GM21381 (cell line): ENCODE measurements at regions not wholly inside any gene's neighbourhood (a gene's known extent, or its start where the extent isn't known, plus 50 kb on each side); places are given as distances from the start of the nearest gene placed in this dataset.

Experiments used
- ATAC-seq: cut with Tn5 transposase; IDR thresholded peaks from one replicate; pipeline ENCODE4 v1.9.1; 2021; ENCODE audit warnings: mild to moderate bottlenecking, moderate library complexity; ENCODE audit not compliant: unreplicated experiment

- ATAC-seq: no peak
Observed at GRCh38 chr1:195941795-195942194, 666.4 kb downstream of the KCNT2 start.

GRCh38 chr1:195941314-195941713 lies 666.9 kb downstream of the KCNT2 start:
- no peak for ATAC-seq

DNA sequence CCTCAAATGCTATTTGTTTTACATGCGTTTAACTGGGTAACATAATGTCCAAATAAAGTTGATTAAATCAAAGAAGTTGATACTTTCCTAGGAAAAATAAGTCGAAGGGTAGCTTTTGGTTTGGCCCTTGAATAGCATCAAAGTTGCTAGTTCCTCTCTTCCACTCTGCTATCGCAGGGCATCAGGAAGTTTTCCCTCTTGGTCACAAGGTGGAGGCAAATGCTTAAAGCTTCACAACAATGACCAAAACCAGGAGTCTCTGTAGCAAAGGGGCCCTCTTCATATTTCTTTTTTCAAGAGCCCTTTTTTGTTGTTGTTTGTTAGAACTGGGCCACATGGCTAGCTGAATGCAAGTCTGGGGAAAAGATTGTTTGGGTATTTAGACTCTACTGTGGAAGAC lies 668.4 kb downstream of the KCNT2 start:
- no peak for ATAC-seq

GRCh38 chr1:195934817-195935553 lies 673.3 kb downstream of the KCNT2 start:
- no peak for ATAC-seq

GRCh38 chr1:195933835-195934234 lies 674.4 kb downstream of the KCNT2 start:
- no peak for ATAC-seq

DNA sequence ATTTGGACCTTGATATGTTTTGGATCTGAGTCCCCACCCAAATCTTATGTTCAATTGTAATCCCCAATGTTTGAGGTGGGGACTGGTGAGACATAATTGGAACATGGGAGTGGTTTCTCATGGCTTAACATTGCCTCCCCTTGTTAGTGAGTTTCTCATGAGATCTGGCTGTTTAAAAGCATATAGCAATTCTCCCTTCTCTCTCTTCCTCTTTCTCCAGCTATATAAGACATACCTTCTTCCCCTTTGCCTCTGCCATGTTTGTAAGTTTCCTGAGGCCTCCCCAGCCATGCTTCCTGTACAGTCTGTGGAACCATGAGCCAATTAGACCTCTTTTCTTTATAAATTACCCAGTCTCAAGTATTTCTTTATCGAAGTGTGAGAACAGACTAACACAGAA lies 692.4 kb downstream of the KCNT2 start:
- no peak for ATAC-seq

GRCh38 chr1:195909061-195909460 lies 699.2 kb downstream of the KCNT2 start:
- no peak for ATAC-seq

GRCh38 chr1:195908121-195908520 lies 700.1 kb downstream of the KCNT2 start:
- no peak for ATAC-seq

DNA sequence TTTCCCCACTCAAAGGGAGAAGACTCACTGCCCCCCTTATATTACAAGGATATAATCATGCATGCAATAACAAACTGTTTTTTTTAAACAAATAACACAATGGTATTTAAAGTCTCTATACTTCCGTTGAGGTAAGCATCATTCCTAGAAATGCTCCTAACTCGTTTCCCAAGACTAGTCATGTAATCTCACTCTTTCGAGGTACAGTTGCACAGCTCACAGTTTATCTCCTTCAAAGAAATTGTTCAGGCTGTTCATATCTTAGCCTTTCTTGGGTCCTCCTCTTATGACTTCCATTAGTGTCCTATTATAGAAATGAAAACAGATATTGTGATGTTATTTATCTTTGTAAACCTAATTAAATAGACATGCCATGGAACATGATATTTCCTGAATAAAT lies 705.0 kb downstream of the KCNT2 start:
- no peak for ATAC-seq

- no peak for ATAC-seq
Observed at GRCh38 chr1:195902779-195903178, 705.5 kb downstream of the KCNT2 start.

- no peak for ATAC-seq
Observed at GRCh38 chr1:195899762-195900352, 708.4 kb downstream of the KCNT2 start.

DNA sequence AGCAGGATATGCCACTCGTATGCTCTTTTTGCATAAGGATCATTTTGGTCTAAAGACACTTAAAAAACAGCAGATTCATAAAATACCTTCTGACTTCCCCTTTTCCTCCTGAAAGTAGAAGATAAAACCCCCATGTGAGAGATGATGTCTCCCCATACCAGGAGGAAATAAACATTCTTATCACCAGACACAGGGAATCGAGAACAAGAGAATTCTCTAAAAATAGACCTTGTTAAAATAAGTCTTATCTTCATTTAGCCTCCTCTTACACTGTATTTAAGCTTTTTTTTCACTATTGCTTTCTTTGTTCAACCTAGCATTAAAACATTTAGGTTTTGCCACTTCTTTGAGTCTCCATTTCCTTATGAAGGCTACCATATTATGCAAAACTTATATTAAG lies 709.3 kb downstream of the KCNT2 start:
- no peak for ATAC-seq

DNA sequence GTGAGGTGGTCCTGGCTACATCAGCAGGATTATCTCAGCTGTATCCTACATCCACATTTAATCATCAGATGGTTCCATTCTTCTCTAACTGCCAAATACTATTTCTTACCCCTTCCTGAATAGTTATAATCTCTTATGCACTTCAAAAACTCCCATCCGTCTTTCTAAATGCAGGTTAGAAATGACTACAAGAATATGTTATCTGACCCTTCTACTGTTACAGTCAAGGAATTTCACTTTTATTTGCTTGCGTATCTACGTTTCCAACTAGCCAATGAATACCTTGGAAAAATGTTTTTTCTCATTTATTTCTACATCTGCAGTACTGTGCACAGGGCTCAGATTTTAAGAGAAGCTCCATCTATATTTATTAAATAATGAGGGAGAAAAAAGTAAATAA lies 709.9 kb downstream of the KCNT2 start:
- ATAC-seq: no peak

DNA sequence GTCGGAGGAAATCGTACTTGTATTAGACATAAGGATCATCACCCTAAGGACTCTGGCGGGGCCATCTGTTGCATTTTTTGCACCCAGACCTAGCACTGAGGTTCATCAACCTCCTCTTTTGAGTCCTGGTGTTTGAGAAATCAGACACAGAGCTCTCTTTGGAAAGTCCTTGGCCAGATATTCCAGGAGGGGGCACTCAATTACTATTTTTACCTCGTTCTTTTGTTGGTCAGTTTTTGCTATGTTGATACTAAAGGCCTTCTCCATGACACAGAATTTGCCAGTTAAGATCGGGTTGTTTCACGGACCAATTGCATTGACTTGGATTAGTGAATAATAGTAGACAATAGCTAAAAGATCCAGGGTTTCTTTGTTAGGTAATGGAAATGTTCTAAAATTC lies 711.2 kb downstream of the KCNT2 start:
- no peak for ATAC-seq

DNA sequence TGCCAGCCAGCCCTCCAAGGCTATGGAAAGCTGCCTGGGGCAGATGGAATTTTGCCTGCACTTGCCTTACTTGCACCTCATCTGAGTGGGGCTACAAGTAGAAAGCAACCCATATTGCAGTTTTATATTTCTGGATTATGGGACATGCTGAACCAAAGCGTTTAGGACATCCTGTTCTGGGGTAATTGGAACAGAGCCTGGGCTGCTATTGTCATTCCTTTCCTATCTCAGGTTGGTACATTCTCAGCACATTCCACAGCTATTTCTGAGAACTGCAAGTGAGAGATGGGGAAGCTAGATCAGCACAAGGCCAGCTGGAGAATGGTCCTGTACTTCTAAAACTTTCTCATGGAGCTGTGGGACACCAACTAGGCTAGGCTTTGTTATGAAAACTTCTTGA lies 713.8 kb downstream of the KCNT2 start:
- no peak for ATAC-seq

DNA sequence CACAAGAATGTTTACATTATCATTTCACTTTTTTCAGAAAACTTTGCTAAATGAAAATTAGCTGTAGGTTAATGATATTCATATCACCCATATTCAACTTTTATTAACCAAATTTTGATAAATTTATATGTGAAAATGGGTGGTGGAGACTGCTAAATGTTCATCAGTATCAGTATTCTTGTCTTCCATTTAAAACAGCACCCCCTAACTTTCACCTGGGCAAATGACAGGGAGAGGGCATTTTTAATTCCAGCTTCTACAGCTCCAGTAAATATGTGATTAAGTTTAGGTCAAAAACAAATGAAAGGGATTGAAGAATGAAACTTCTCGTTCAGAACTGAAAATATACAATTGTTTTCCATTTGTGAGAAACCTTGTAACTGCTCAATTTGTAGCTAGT lies 722.2 kb downstream of the KCNT2 start:
- no peak for ATAC-seq

- no peak for ATAC-seq
Observed at GRCh38 chr1:195878478-195878877, 729.8 kb downstream of the KCNT2 start.

GRCh38 chr1:195876792-195877191 lies 731.4 kb downstream of the KCNT2 start:
- ATAC-seq: no peak

DNA sequence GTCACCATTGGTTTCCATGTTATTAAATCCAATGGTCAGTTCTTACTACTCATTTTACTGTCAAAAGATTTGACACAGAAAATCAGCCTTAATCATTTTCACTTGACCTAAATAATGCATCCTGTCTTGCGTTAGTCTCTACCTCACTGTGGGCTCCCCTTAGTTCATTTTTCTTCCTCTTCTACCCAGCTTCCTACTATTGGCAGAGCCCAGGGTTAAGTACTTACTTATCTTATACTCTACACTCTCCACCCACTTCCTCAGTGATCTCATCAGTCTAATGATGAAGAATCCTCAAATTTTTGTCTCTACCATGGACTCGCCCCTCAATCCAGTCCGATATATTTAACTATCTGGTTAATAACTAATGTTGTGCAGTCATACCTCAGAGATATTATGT lies 735.9 kb downstream of the KCNT2 start:
- ATAC-seq: no peak

GRCh38 chr1:195867638-195868037 lies 740.6 kb downstream of the KCNT2 start:
- ATAC-seq: no peak

- no peak for ATAC-seq
Observed at GRCh38 chr1:195866781-195867222, 741.4 kb downstream of the KCNT2 start.

GRCh38 chr1:195866091-195866780 lies 742.0 kb downstream of the KCNT2 start:
- ATAC-seq: no peak
